HG03558 (cell line): ENCODE measurements at regions not wholly inside any gene's neighbourhood (a gene's known extent, or its start where the extent isn't known, plus 50 kb on each side); places are given as distances from the start of the nearest gene placed in this dataset.

ENCODE experiments used
- ATAC-seq: cut with Tn5 transposase; IDR thresholded peaks from one replicate; pipeline ENCODE4 v1.9.1; 2021; ENCODE audit warnings: moderate number of reproducible peaks; ENCODE audit not compliant: unreplicated experiment; ENCODE audit errors: extremely low read depth

DNA sequence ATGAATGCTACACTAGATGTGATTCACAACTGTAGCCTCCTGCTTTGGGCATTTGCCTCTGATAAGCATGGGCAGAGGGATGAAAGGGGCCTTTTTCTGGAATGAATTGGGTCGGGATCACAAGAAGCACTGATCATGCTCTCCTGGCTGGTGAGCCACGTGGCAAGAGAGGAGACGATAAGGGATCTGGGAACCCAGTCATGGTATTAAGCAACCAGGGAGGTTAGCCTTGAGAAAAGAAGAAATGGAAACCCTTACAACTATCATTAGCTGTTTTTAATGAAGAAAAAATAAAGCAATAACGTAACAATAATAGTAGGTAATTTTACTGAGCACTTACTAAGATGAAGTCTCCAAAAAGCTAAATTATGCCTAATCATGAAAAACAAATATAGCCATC lies 50.0 kb upstream of the RAI14 start:
- ATAC-seq, result no peak
